ENCODE measurements at regions not wholly inside any gene's neighbourhood (a gene's known extent, or its start where the extent isn't known, plus 50 kb on each side); places are given as distances from the start of the nearest gene placed in this dataset.
"Not testable (repeated sequence)": the region's sequence is repeated elsewhere in the genome, so short reads cannot be mapped to it uniquely, and the experiment has no call there.

- no peak for DNase-seq
Observed at GRCh38 chr21:22796147-22796546, 1797.9 kb downstream of the NCAM2 start.

GRCh38 chr21:22804151-22804550 lies 1805.9 kb downstream of the NCAM2 start:
- DNase-seq, result no peak

- DNase-seq, result no peak
Observed at GRCh38 chr21:22806278-22806677, 1808.1 kb downstream of the NCAM2 start.

- no peak for DNase-seq
Observed at GRCh38 chr21:22813201-22813600, 1815.0 kb downstream of the NCAM2 start.

- not testable (repeated sequence) for DNase-seq
Observed at GRCh38 chr21:22818681-22819485, 1820.7 kb downstream of the NCAM2 start.

- no peak for DNase-seq
Observed at GRCh38 chr21:22827422-22827821, 1829.2 kb downstream of the NCAM2 start.

GRCh38 chr21:22842875-22843274 lies 1844.7 kb downstream of the NCAM2 start:
- DNase-seq, result no peak

- no peak for DNase-seq
Observed at GRCh38 chr21:22855581-22855980, 1857.4 kb downstream of the NCAM2 start.

GRCh38 chr21:22871692-22872091 lies 1873.5 kb downstream of the NCAM2 start:
- DNase-seq, result no peak

GRCh38 chr21:22880573-22880972 lies 1882.4 kb downstream of the NCAM2 start:
- DNase-seq, result no peak

- DNase-seq, result no peak
Observed at GRCh38 chr21:22881131-22881530, 1882.9 kb downstream of the NCAM2 start.

GRCh38 chr21:22885079-22885478 lies 1886.9 kb downstream of the NCAM2 start:
- DNase-seq, result no peak

GRCh38 chr21:22885614-22886013 lies 1887.4 kb downstream of the NCAM2 start:
- DNase-seq, result no peak

- no peak for DNase-seq
Observed at GRCh38 chr21:22889445-22889844, 1891.2 kb downstream of the NCAM2 start.

- no peak for DNase-seq
Observed at GRCh38 chr21:22890656-22891055, 1892.4 kb downstream of the NCAM2 start.

GRCh38 chr21:22892028-22892427 lies 1893.8 kb downstream of the NCAM2 start:
- DNase-seq, result no peak

- DNase-seq, result no peak
Observed at GRCh38 chr21:22892740-22893139, 1894.5 kb downstream of the NCAM2 start.

GRCh38 chr21:22898051-22898665 lies 1899.9 kb downstream of the NCAM2 start:
- peak; percentile 2 for DNase-seq

GRCh38 chr21:22900490-22900889 lies 1902.3 kb downstream of the NCAM2 start:
- DNase-seq, result no peak

- DNase-seq, result no peak
Observed at GRCh38 chr21:22903851-22904250, 1905.6 kb downstream of the NCAM2 start.

- DNase-seq, result no peak
Observed at GRCh38 chr21:22904385-22904784, 1906.2 kb downstream of the NCAM2 start.

GRCh38 chr21:22925032-22925431 lies 1926.8 kb downstream of the NCAM2 start:
- DNase-seq, result no peak

- DNase-seq, result no peak
Observed at GRCh38 chr21:22927469-22927868, 1929.3 kb downstream of the NCAM2 start.

GRCh38 chr21:22941779-22942490 lies 1943.7 kb downstream of the NCAM2 start:
- DNase-seq, result no peak

All from GDM1 (cell line).